ENCODE measurements at regions not wholly inside any gene's neighbourhood (a gene's known extent, or its start where the extent isn't known, plus 50 kb on each side); places are given as distances from the start of the nearest gene placed in this dataset.

DNA sequence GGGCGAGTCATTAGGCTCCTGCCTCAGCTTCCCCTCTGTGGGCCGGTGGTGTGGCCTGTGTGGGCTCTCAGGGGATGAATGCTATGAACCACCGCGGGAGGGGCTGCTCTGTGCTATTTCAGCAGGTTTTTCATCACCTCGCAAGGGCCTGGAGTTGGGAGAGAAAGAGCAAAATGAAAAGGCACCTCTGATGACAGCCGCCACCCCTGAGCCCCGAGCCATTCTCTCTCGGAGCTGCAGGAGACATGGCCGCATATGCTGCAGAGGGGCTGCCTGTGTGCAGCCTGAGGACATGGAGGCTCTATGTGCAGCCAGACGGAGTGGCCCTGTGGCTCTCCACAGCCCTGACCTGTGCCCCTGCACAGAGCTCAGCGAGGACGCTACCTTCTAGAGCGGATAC, 96.2 kb upstream of the CTDP1 start:
- TF ChIP-seq POLR2A (IDR thresholded peaks at IDR 0.05; ENCODE audit: low read depth, low read length) (no peak), POLR2AphosphoS5 (IDR thresholded peaks at IDR 0.05; ENCODE audit: low read depth, low read length) (no peak)

Measured in GM12892 (cell line).